ENCODE measurements at regions not wholly inside any gene's neighbourhood (a gene's known extent, or its start where the extent isn't known, plus 50 kb on each side); places are given as distances from the start of the nearest gene placed in this dataset.
A peak's percentile ranks its signal among the peaks of the same experiment; 100 is the strongest.

DNA sequence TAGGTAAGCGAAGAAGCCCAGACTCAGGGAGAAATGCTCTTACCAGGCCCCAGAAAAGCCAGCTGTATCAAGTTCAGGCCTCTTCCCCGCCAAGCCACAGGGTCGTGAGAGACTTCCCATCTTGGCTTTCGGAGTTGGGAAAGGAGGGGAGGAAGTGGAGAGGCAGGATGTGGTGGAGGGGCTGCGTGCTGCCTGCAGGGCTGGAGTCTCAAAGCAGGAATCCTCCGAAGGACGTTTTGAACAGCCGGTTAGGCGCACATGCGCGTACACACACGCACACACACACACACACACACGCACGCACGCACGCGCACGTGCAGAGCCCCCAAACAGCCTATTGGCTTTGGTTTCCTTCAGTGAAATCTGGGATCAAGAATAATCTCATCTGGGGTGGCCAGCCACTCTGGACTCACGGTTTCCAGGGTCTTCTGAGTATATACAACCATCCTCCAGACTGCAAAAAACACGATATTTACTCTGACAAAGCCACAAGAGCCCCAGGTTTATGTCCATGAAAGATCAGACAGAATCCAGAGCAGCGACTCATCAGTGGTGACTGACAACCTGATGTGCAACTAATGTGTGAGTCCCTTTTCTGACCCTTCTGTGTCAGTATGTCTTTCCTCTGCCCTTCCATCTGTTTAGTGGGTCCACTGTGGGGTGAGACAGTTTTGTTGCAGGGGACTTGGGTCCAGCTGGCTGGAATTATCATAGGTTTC lies 115.0 kb upstream of the ZNF438 start:
- no peak for DNase-seq

- DNase-seq, result no peak
These were observed 115.5 kb upstream of the ZNF438 start for GRCh38 chr10:31147210-31147608.

- no peak for DNase-seq
These were observed 117.3 kb upstream of the ZNF438 start for GRCh38 chr10:31148951-31149350.

GRCh38 chr10:31149835-31150512 lies 118.3 kb upstream of the ZNF438 start:
- DNase-seq, result no peak

DNA sequence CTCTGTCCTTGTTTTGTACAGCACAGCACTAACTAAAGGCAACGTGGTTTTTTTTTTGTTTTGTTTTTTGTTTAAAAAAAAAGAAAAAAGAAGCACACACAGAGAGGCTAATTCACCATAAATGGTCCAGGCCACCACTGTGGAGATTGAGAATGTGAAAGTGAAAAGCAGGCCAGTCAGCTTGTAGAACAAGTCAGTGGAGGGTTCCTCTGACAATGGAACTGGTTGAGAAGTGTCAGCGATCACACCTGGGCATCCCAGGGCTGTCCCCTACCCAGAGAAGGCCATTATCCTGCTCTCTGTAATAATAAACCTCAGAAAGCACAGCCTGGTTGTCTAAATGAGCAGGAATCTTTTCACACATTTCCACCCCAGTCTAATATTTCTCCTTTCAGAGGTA lies 119.6 kb upstream of the ZNF438 start:
- no peak for DNase-seq

- DNase-seq, result no peak
These were observed 120.9 kb upstream of the ZNF438 start for GRCh38 chr10:31152421-31153135.

GRCh38 chr10:31153161-31153560 lies 121.5 kb upstream of the ZNF438 start:
- no peak for DNase-seq

DNA sequence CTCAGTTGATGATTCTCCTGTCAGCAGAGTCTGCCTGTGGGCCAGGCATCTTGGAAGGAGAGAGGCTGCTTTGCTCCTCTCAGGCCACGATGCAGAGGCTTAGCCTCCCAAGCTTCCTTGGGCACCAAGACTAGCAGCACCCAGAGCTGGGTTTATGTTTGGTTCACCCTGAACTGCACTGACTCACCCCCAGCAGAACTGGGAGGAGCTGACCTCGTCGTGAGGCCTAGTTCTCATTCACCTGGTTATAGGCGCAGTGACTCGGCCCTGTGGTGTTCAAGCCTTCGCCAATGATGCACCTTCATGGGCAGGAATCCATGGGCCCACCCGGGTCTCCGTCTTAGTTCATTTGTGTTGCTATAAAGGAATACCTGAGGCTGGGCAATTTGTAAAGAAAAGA lies 122.0 kb upstream of the ZNF438 start:
- DNase-seq, result no peak

DNA sequence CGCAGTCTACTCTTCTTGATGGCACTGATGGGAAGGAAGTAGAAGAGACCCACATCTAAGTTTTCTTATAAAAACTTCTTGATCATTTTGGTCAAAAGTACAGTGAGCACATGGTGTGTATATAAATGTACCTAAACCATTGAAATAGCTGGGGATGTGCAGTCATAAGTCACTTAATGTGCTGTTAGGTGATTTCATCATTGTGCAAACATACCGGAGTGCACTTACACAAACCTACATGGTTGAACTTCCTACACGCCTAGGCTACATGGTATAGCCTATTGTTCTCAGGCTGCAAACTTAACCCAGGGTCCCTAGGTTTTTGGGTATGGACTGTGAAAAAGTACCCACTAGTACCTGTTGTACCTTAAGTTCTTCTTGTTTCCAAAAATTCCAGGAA lies 123.3 kb upstream of the ZNF438 start:
- DNase-seq, result peak; percentile 3

GRCh38 chr10:31157123-31158010 lies 125.7 kb upstream of the ZNF438 start:
- peak; percentile 24 for DNase-seq

DNA sequence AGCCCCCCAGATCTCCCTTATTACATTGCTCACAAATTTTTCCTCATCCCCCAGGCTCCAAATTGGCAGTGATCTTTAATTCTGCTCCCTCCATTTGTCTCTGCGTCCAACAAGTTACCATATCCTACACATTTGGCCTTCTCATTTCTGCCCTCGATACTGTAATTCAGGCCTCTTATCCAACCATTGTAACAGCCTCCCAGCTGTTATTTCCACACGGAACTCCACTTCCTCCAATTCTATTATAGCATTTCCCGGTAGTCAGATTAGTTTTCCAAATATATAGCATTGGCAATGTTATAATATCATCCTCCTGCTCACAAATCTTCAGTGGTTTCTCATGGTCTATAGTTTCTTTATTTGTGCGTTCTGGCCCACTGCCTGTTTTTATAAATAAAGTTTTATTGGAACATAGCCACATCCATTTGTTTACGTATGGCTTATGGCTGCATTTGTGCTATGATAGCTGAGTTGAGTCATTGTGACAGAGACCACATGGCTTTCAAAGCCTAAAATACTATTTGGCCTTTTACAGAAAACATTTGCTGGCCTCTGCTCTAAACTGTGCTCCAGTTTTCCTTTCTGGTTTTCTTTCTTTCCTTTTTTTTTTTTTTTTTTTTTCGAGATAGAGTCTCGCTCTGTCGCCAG lies 126.5 kb upstream of the ZNF438 start:
- no peak for DNase-seq

GRCh38 chr10:31166606-31167005 lies 134.9 kb upstream of the ZNF438 start:
- DNase-seq, result no peak

- DNase-seq, result no peak
These were observed 139.0 kb upstream of the ZNF438 start for GRCh38 chr10:31170636-31171035.

- no peak for DNase-seq
These were observed 139.9 kb upstream of the ZNF438 start for GRCh38 chr10:31171402-31172083.

GRCh38 chr10:31172925-31173324 lies 141.3 kb upstream of the ZNF438 start:
- no peak for DNase-seq

DNA sequence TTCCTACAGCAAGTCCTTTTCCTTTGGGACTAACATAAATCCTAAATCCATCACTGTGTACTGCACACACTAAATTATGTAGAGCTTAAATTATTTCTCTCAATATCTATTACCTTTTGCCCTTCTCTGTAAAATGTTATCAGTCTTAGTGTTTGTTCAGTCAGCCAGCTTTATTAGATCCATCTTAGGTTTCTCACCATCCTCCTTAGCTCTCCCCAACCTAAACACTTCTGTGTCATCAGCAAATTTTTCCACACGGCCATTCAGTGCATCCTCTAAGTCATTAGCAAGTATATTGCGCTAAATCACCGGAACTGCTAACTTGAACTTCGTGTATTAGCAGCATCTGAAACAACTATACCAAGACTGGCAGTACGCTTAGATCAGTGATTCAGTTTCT lies 142.1 kb upstream of the ZNF438 start:
- no peak for DNase-seq

- DNase-seq, result no peak
These were observed 139.8 kb upstream of the ZEB1 start for GRCh38 chr10:31179091-31179680.

DNA sequence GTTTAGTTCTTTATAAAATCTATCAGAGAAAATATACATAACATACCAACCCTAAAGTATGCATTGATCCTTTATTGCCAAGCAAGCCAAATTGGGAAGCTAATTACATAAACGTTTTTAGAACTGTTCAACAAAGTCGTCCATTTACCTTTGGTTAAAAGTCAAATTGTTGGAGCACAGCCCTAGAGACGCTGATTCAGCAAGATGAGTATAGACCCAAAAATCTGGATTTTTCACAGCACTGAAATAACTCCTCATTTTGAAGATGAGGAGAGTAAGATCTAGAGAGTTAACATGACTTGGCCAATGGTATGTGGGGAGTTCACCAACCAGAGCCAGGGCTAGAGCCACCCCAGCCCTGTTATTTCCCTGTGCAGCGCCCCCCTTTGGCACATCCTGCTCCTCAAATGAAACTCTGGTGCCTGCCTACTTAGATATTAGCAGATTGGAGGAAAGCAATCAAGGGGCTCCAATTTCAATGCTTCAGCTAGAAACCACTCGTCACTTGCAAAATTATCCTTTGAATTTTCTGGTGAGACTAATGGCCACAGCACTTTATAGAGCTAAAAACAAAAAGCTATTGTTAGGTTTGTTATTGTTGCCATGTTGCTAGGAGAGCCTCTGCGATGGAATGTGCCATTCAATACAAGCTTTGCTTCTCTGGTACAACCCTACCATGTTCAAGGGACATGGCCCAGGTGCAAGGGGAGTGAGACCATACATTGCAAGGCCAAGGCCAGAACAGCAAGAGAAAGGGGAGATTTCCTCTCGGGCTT lies 132.6 kb upstream of the ZEB1 start:
- no peak for DNase-seq

DNA sequence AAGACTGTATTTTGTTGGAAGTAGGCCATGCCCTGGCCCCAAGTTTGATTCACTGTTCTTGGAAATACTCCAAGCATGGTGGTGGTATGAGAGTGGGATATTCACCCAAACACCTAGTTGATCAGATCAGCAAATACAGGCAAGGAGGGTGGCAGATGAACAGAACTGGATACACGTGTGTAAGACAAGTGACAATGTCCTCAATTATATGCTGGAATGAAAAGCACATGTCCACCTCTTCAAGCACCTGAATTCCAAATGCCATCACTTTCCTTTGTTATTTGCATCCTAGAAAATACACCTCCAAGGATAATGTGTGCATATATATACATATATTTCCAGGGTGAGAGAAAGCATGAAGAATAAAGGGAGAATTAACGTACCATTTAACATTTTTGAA lies 131.8 kb upstream of the ZEB1 start:
- no peak for DNase-seq

DNA sequence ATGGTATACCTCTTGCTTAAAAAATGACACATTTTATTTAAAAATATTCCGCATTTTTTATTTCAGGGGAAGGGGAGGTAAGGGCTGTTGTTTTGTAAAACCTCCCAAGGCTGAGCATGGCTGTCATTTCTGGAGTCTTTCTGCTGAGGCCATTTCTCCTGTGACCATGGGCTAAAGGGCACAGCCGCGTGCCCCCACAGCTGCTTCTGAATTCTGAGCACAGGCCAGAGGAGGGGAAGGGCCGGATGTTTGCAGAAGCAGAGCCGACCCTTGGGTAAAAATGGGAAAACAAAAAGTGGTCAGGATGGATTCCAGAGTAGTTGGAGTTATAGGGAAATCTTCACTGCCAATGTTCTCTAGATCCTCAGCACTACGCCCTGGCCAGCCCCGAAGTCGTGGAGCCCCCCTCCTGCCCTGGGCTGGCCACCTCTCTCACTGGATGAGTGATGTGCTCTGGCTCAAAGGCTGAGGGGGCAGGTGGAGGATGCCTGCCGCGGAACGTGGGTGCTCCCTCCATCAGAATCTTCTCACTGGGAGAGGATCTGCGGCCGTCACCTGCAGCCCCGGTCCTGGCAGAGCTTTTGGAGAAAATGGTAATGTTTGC lies 131.3 kb upstream of the ZEB1 start:
- DNase-seq, result no peak

Measured in DMS153 (cell line).